ENCODE measurements at regions not wholly inside any gene's neighbourhood (a gene's known extent, or its start where the extent isn't known, plus 50 kb on each side); places are given as distances from the start of the nearest gene placed in this dataset.

DNA sequence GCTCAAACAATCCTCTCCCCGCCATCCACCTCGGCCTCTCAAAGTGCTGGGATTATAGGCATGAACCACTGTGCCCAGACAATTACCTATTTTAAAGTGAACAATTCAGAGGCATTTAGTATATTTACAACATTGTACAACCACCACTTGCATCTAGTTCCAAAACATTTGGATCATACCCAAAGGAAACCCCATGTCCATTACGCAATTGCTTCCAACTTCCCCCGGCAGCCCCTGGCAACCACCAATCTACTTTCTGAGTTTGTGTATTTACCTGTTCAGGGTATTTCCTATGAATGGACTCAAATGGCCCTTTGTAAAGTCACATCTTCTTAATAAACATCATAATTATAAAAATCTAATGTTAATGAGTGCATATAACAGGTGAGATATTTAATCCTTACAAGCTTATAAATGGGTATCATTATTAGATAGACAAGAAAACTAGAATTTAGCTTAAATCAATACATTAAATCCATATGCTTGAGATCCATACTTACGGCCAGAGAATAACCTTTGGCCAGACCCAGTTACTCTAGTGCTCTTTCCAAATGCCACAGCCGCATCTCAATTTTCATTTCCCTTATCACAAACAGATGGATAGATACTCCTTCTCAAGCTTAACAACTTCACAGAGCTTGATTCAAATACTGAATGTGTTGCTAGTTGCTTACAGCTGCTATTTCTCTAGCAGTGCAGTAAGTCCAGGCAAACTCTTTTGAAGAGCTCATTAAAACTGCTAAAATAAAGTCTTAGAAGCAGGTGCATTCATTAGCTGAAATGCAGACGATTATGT lies 133.4 kb upstream of the MKLN1 start:
- H3K9me3 Mint-ChIP-seq (ENCODE audit: insufficient read depth) = no peaks in the 10 kb centered on the region
- no peak overlapping the region for H3K9ac ChIP-seq (ENCODE audit: low read length)
- no peaks in the 10 kb centered on the region for H3K9me3 ChIP-seq (ENCODE audit: control extremely low read depth in 1 of 3, control insufficient read depth in 2 of 3, insufficient read depth in 1 of 3, low read length in 2 of 3)
- no peak overlapping the region for H3K27ac ChIP-seq (ENCODE audit: low read length in 2 of 2)
- ATAC-seq (ENCODE audit: low read depth) (no peak), DNase-seq (no peak)
- no peak overlapping the region for H3K4me3 ChIP-seq (ENCODE audit: control extremely low read depth in 1 of 5, extremely low read depth in 1 of 5, insufficient read depth in 1 of 5, low read depth in 2 of 5, low read length in 4 of 5)
- H4K20me1 ChIP-seq (ENCODE audit: control insufficient read depth, insufficient read depth, low read length, poor library complexity, severe bottlenecking) = no peaks in the 10 kb centered on the region
- POLR2A ChIA-PET = no interaction called here
- TF ChIP-seq EZH2 (IDR thresholded peaks at IDR 0.05; ENCODE audit: borderline replicate concordance, insufficient read depth, low read depth, low read length, poor library complexity, severe bottlenecking) = no peak
- TF ChIP-seq, protein P1, sequence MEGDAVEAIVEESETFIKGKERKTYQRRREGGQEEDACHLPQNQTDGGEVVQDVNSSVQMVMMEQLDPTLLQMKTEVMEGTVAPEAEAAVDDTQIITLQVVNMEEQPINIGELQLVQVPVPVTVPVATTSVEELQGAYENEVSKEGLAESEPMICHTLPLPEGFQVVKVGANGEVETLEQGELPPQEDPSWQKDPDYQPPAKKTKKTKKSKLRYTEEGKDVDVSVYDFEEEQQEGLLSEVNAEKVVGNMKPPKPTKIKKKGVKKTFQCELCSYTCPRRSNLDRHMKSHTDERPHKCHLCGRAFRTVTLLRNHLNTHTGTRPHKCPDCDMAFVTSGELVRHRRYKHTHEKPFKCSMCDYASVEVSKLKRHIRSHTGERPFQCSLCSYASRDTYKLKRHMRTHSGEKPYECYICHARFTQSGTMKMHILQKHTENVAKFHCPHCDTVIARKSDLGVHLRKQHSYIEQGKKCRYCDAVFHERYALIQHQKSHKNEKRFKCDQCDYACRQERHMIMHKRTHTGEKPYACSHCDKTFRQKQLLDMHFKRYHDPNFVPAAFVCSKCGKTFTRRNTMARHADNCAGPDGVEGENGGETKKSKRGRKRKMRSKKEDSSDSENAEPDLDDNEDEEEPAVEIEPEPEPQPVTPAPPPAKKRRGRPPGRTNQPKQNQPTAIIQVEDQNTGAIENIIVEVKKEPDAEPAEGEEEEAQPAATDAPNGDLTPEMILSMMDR (IDR thresholded peaks at IDR 0.05) = no peak
- H3K4me1 ChIP-seq (ENCODE audit: control insufficient read depth in 2 of 2, insufficient read depth in 2 of 2, low read length in 2 of 2) = no peaks in the 10 kb centered on the region
- H3K4me1 Mint-ChIP-seq = peaks cover 1% of the 10 kb centered on the region
- no peaks in the 10 kb centered on the region for H3K79me2 ChIP-seq (ENCODE audit: control insufficient read depth, insufficient read depth, low read length)
- CTCF ChIA-PET = interaction anchor here (1.1 kb wide), 1 partner anchor 109 kb away, joined by 3 read pairs; no protein-coding TSS in a partner anchor
- no peaks in the 10 kb centered on the region for H3K36me3 ChIP-seq (replicated peaks in 1 of 2; ENCODE audit: control extremely low read depth in 1 of 2, control insufficient read depth in 1 of 2, extremely low read depth in 1 of 2, insufficient read depth in 2 of 2, low read length in 1 of 2)
- peaks cover 0 to 5% (median 0%) of the 10 kb centered on the region in 4 experiments for H3K27me3 ChIP-seq (replicated peaks in 1 of 4; ENCODE audit: control extremely low read depth in 1 of 4, control insufficient read depth in 3 of 4, insufficient read depth in 4 of 4, low read length in 3 of 4)
- H2AFZ ChIP-seq (ENCODE audit: insufficient read depth, low read depth, low read length, poor library complexity, severe bottlenecking) = no peak overlapping the region
- no peaks in the 10 kb centered on the region for H3K27me3 Mint-ChIP-seq
- 60% methylated on average over 6 of the region's 7 CpGs for WGBS (ENCODE audit: insufficient coverage)
- no peak overlapping the region for H3K27ac Mint-ChIP-seq
- intact Hi-C loops (cut with micrococcal nuclease) = no loop called here
- H3K4me3 Mint-ChIP-seq = no peak overlapping the region
- no peak overlapping the region for H3K4me2 ChIP-seq (replicated peaks; ENCODE audit: low read depth, low read length, poor library complexity, severe bottlenecking)

DNA sequence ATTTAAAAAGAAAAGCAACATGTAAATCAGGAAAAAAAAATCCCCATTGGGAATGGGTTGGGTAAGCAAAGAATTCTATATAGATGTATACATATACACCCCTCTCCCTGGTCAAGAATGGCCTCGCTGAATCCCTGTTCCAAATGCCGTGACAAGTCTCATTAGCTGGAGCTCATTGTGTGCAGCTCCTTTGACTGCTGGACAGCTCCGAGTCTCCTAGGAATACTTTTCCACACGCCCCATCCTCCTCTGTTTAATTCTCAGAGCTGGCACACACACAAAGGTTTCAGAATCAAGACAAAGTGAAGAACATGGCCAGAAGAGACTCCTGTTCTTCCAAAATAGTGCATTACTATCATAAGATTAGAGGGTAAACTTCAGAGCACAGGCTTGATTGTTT lies 130.9 kb upstream of the MKLN1 start:
- ATAC-seq (ENCODE audit: low read depth) = no peak
- Histone ChIP-seq H3K9ac (ENCODE audit: low read length) (no peak overlapping the region), H3K9me3 (ENCODE audit: control extremely low read depth in 1 of 3, control insufficient read depth in 2 of 3, insufficient read depth in 1 of 3, low read length in 2 of 3) (no peaks in the 10 kb centered on the region), H4K20me1 (ENCODE audit: control insufficient read depth, insufficient read depth, low read length, poor library complexity, severe bottlenecking) (no peaks in the 10 kb centered on the region), H3K4me3 (ENCODE audit: control extremely low read depth in 1 of 5, extremely low read depth in 1 of 5, insufficient read depth in 1 of 5, low read depth in 2 of 5, low read length in 4 of 5) (no peak overlapping the region), H2AFZ (ENCODE audit: insufficient read depth, low read depth, low read length, poor library complexity, severe bottlenecking) (no peak overlapping the region), H3K4me2 (replicated peaks; ENCODE audit: low read depth, low read length, poor library complexity, severe bottlenecking) (no peak overlapping the region), H3K36me3 (replicated peaks in 1 of 2; ENCODE audit: control extremely low read depth in 1 of 2, control insufficient read depth in 1 of 2, extremely low read depth in 1 of 2, insufficient read depth in 2 of 2, low read length in 1 of 2) (no peaks in the 10 kb centered on the region), H3K27me3 (replicated peaks in 1 of 4; ENCODE audit: control extremely low read depth in 1 of 4, control insufficient read depth in 3 of 4, insufficient read depth in 4 of 4, low read length in 3 of 4) (no peaks in the 10 kb centered on the region), H3K27ac (ENCODE audit: low read length in 2 of 2) (no peak overlapping the region), H3K79me2 (ENCODE audit: control insufficient read depth, insufficient read depth, low read length) (no peaks in the 10 kb centered on the region), H3K4me1 (ENCODE audit: control insufficient read depth in 2 of 2, insufficient read depth in 2 of 2, low read length in 2 of 2) (no peaks in the 10 kb centered on the region)
- intact Hi-C loops (cut with micrococcal nuclease) = no loop called here
- no peak for DNase-seq
- H3K4me1 Mint-ChIP-seq = no peaks in the 10 kb centered on the region
- no peak overlapping the region for H3K27ac Mint-ChIP-seq
- WGBS (ENCODE audit: insufficient coverage) = 96% methylated on average over 3 of the region's 4 CpGs
- H3K9me3 Mint-ChIP-seq (ENCODE audit: insufficient read depth) = no peaks in the 10 kb centered on the region
- no peak overlapping the region for H3K4me3 Mint-ChIP-seq
- CTCF ChIA-PET = no interaction called here
- TF ChIP-seq, protein P1 (IDR thresholded peaks at IDR 0.05) = no peak
- no peaks in the 10 kb centered on the region for H3K27me3 Mint-ChIP-seq
- POLR2A ChIA-PET = no interaction called here

All from B cell (primary cell).